Endothelial cell of umbilical vein (primary cell): ENCODE measurements at regions not wholly inside any gene's neighbourhood (a gene's known extent, or its start where the extent isn't known, plus 50 kb on each side); places are given as distances from the start of the nearest gene placed in this dataset.

Experiments
- BruUV-seq: library from RNA; stranded (reverse); fragments of 400-500 nt; replicated peaks from 2 replicates; lab custom pipeline; 2021; lab: Mats Ljungman, UMichigan
- CTCF ChIA-PET: fragments of 300-600, 350-600 bp; sonication (Branson Sonifier 250); formaldehyde crosslinking; loops from one replicate; lab custom pipeline; 2021; ENCODE audit warnings: antibody characterized with exemption, inconsistent platforms; lab: Charles Lee
- POLR2A ChIA-PET: fragments of 300-600, 350-600 bp; sonication (Branson Sonifier 250); formaldehyde crosslinking; loops from one replicate; lab custom pipeline; 2021; ENCODE audit warnings: antibody characterized with exemption, inconsistent platforms; lab: Charles Lee
- DNase-seq: peaks from one replicate; pipeline ENCODE4 v3.0.0-alpha.2; 2011; ENCODE audit warnings: low read depth, low spot score
- FAIRE-seq: peaks from 2 replicates; lab custom pipeline; 2011; peaks lifted over from hg19 to GRCh38; lab: Jason Lieb, UNC
- H2AFZ ChIP-seq: 2 replicates; pipeline ENCODE4 v1.6.0; 2012; ENCODE audit warnings: low read depth, low read length, control low read depth, inconsistent platforms
- H3K27ac ChIP-seq: 2 replicates; pipeline ENCODE4 v1.5.1; 2011; ENCODE audit warnings: low read depth, mild to moderate bottlenecking, control low read depth, low read length, moderate library complexity; ENCODE audit not compliant: insufficient read depth
- H3K27me3 ChIP-seq, 2 experiments: 2 replicates each; pipeline versions ENCODE4 v1.6.0 to v1.6.1; 2011; ENCODE audit warnings: low read length in 2 of 2, mixed read lengths in 1 of 2; ENCODE audit not compliant: control insufficient read depth in 2 of 2, insufficient read depth in 2 of 2
- H3K36me3 ChIP-seq, 2 experiments: 2 replicates in 1 of 2; 3 replicates in 1 of 2; pipeline ENCODE4 v1.5.1; 2011; ENCODE audit warnings: low read length in 2 of 2, mild to moderate bottlenecking in 1 of 2, moderate library complexity in 1 of 2; ENCODE audit not compliant: control insufficient read depth in 2 of 2, insufficient read depth in 2 of 2; ENCODE audit errors: extremely low read depth in 1 of 2
- H3K4me1 ChIP-seq: 3 replicates; pipeline ENCODE4 v1.5.1; 2011; ENCODE audit warnings: mild to moderate bottlenecking, low read length; ENCODE audit not compliant: control insufficient read depth, insufficient read depth; ENCODE audit errors: extremely low read depth
- H3K4me2 ChIP-seq: 2 replicates; pipeline ENCODE4 v1.6.1; 2011; ENCODE audit warnings: low read length, control low read depth, mixed read lengths; ENCODE audit not compliant: insufficient read depth
- H3K4me3 ChIP-seq, 3 experiments: fragments of 200-600 bp in 1 of 3; sonication (generic), shearing (Covaris generic) in 1 of 3; replicated peaks in 1 of 3; 2 replicates each; pipeline ENCODE4 v1.5.1; 2011 to 2016; ENCODE audit warnings: control low read depth in 3 of 3, low read length in 3 of 3, mild to moderate bottlenecking in 2 of 3, inconsistent platforms in 1 of 3, low read depth in 1 of 3, moderate library complexity in 1 of 3; ENCODE audit not compliant: insufficient read depth in 1 of 3
- H3K79me2 ChIP-seq: 2 replicates; pipeline ENCODE4 v1.6.0; 2012; ENCODE audit warnings: low read length, inconsistent platforms; ENCODE audit not compliant: control insufficient read depth, insufficient read depth
- H3K9ac ChIP-seq: replicated peaks from 2 replicates; pipeline ENCODE3; 2011; ENCODE audit warnings: low read length, control low read depth; ENCODE audit not compliant: insufficient read depth; ENCODE audit errors: extremely low read depth
- H3K9me1 ChIP-seq: replicated peaks from 3 replicates; pipeline ENCODE4 v1.6.0; 2011; ENCODE audit warnings: mild to moderate bottlenecking, low read length; ENCODE audit not compliant: control insufficient read depth, insufficient read depth; ENCODE audit errors: extremely low read depth
- H3K9me3 ChIP-seq: replicated peaks from 2 replicates; pipeline ENCODE4 v1.5.1; 2012; ENCODE audit warnings: low read length, inconsistent platforms; ENCODE audit not compliant: control insufficient read depth, insufficient read depth
- H4K20me1 ChIP-seq: replicated peaks from 2 replicates; pipeline ENCODE3; 2011; ENCODE audit warnings: mild to moderate bottlenecking, low read length; ENCODE audit not compliant: control insufficient read depth, insufficient read depth; ENCODE audit errors: extremely low read depth
- EZH2 ChIP-seq: IDR thresholded peaks from 2 replicates; pipeline ENCODE4 v1.6.1; 2012; ENCODE audit warnings: borderline replicate concordance, low read depth, mild to moderate bottlenecking, moderate library complexity, low read length, inconsistent platforms; ENCODE audit not compliant: severe bottlenecking
- FOS ChIP-seq: IDR thresholded peaks from 2 replicates; pipeline ENCODE4 v1.6.1; 2011; ENCODE audit warnings: mild to moderate bottlenecking, low read length, moderate library complexity, borderline replicate concordance; ENCODE audit not compliant: insufficient read depth
- GATA2 ChIP-seq: IDR thresholded peaks from 2 replicates; pipeline ENCODE4 v1.7.0; 2011; ENCODE audit warnings: low read depth, mild to moderate bottlenecking, moderate library complexity, mixed read lengths, low read length; ENCODE audit not compliant: insufficient read length, insufficient read depth
- JUN ChIP-seq: IDR thresholded peaks from 2 replicates; pipeline ENCODE4 v1.6.1; 2011; ENCODE audit warnings: borderline replicate concordance, low read depth; ENCODE audit not compliant: insufficient read length, insufficient read depth
- MYC ChIP-seq: IDR thresholded peaks from one replicate; pipeline ENCODE4 v1.6.1; 2011; ENCODE audit warnings: mild to moderate bottlenecking, low read depth, low read length
- POLR2A ChIP-seq: IDR thresholded peaks from 2 replicates; pipeline ENCODE4 v1.6.1; 2012; ENCODE audit warnings: low read depth, mild to moderate bottlenecking, control low read depth, low read length
- dilution Hi-C: fragments of 300-500 bp; cut with MboI; formaldehyde crosslinking; loops from one replicate; pipeline ENCODE4 v1.15.0; 2019; ENCODE audit warnings: low sequenced_read_pairs; ENCODE audit not compliant: extremely low pct_ligation_motif_present
- intact Hi-C: fragments of 100-400 bp; cut with micrococcal nuclease; formaldehyde crosslinking; loops from one replicate; pipeline ENCODE4 v1.10.0; 2022
- TF ChIP-seq, protein P1 (sequence below): IDR thresholded peaks from 2 replicates; pipeline ENCODE4 v1.6.1; 2011; ENCODE audit not compliant: insufficient read depth, insufficient read length
- TF ChIP-seq, protein P2 (sequence below), 2 donors: IDR thresholded peaks; 1 replicate in 1 of 2; 2 replicates in 1 of 2; pipeline ENCODE4 v1.5.1; 2011; ENCODE audit warnings: low read length in 2 of 2, mild to moderate bottlenecking in 2 of 2, moderate library complexity in 2 of 2, control low read depth in 1 of 2, inconsistent platforms in 1 of 2, low read depth in 1 of 2; ENCODE audit not compliant: insufficient read depth in 1 of 2; ENCODE audit errors: extremely low read depth in 1 of 2

DNA sequence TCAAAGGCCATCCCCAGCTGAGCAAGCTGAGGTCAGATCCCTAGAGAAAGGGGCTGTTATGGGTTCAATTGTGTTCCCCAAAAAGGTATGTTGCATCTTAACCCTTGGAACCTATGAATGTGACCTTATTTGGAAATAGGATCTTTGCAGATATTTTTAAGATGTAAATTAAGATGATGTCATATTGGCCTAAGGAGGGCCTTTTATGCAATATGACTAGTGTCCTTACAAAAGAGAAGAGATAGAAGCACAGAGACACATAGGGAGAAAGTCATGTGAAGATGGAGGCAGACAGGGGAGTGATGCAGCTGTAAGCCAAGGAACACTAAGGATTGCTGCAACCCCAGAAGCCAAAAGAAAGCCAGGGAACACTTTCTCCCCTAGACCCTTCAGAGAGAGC, 144.3 kb upstream of the TAB2 start:
- Histone ChIP-seq H3K9me1 (no peaks in the 10 kb centered on the region), H2AFZ (no peak overlapping the region), H3K79me2 (no peaks in the 10 kb centered on the region), H3K9me3 (no peaks in the 10 kb centered on the region), H3K27ac (no peak overlapping the region), H3K4me1 (no peaks in the 10 kb centered on the region), H3K36me3 (no peaks in the 10 kb centered on the region), H3K27me3 (peaks cover 0 to 3% of the 10 kb centered on the region in 2 experiments), H3K4me3 (no peak overlapping the region), H3K9ac (no peak overlapping the region), H3K4me2 (no peak overlapping the region), H4K20me1 (no peaks in the 10 kb centered on the region)
- ChIA-PET POLR2A (no interaction called here), CTCF (no interaction called here)
- BruUV-seq: no TSS peak
- DNase-seq: no peak
- no peak for FAIRE-seq
- intact Hi-C loops: no loop called here
- TF ChIP-seq MYC (no peak), FOS (no peak), JUN (no peak), GATA2 (no peak), EZH2 (no peak), POLR2A (no peak)
- TF ChIP-seq, protein P1, sequence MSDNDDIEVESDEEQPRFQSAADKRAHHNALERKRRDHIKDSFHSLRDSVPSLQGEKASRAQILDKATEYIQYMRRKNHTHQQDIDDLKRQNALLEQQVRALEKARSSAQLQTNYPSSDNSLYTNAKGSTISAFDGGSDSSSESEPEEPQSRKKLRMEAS: no peak
- TF ChIP-seq, protein P2, sequence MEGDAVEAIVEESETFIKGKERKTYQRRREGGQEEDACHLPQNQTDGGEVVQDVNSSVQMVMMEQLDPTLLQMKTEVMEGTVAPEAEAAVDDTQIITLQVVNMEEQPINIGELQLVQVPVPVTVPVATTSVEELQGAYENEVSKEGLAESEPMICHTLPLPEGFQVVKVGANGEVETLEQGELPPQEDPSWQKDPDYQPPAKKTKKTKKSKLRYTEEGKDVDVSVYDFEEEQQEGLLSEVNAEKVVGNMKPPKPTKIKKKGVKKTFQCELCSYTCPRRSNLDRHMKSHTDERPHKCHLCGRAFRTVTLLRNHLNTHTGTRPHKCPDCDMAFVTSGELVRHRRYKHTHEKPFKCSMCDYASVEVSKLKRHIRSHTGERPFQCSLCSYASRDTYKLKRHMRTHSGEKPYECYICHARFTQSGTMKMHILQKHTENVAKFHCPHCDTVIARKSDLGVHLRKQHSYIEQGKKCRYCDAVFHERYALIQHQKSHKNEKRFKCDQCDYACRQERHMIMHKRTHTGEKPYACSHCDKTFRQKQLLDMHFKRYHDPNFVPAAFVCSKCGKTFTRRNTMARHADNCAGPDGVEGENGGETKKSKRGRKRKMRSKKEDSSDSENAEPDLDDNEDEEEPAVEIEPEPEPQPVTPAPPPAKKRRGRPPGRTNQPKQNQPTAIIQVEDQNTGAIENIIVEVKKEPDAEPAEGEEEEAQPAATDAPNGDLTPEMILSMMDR (IDR thresholded peaks at IDR 0.05; ENCODE audit: extremely low read depth in 1 of 2, insufficient read depth in 1 of 2, low read depth in 1 of 2, low read length in 2 of 2): no peak
- dilution Hi-C loops: no loop called here
